ENCODE measurements at regions not wholly inside any gene's neighbourhood (a gene's known extent, or its start where the extent isn't known, plus 50 kb on each side); places are given as distances from the start of the nearest gene placed in this dataset.

GRCh38 chr15:58235961-58236360, 97.8 kb downstream of the AQP9 start:
- DNase-seq (ENCODE audit: low read depth) = no peak

- no peak for DNase-seq (ENCODE audit: low read depth)
Measured at GRCh38 chr15:58240191-58240932, 102.2 kb downstream of the AQP9 start.

- no peak for DNase-seq (ENCODE audit: low read depth)
Measured at GRCh38 chr15:58241872-58242271, 103.7 kb downstream of the AQP9 start.

GRCh38 chr15:58243070-58243469, 104.9 kb downstream of the AQP9 start:
- DNase-seq (ENCODE audit: low read depth) = no peak

- no peak for DNase-seq (ENCODE audit: low read depth)
Measured at GRCh38 chr15:58244536-58244935, 106.4 kb downstream of the AQP9 start.

GRCh38 chr15:58246041-58246440, 107.9 kb downstream of the AQP9 start:
- no peak for DNase-seq (ENCODE audit: low read depth)

GRCh38 chr15:58247855-58248842, 110.0 kb downstream of the AQP9 start:
- no peak for DNase-seq (ENCODE audit: low read depth)

GRCh38 chr15:58249646-58250312, 111.6 kb downstream of the AQP9 start:
- no peak for DNase-seq (ENCODE audit: low read depth)

GRCh38 chr15:58252586-58253323, 114.6 kb downstream of the AQP9 start:
- no peak for DNase-seq (ENCODE audit: low read depth)

GRCh38 chr15:58257776-58258325, 119.7 kb downstream of the AQP9 start:
- no peak for DNase-seq (ENCODE audit: low read depth)

- no peak for DNase-seq (ENCODE audit: low read depth)
Measured at GRCh38 chr15:58258501-58259292, 120.5 kb downstream of the AQP9 start.

GRCh38 chr15:58260205-58260724, 122.1 kb downstream of the AQP9 start:
- no peak for DNase-seq (ENCODE audit: low read depth)

GRCh38 chr15:58260725-58261267, 122.6 kb downstream of the AQP9 start:
- DNase-seq (ENCODE audit: low read depth) = peak; percentile 29

- DNase-seq (ENCODE audit: low read depth) = no peak
Measured at GRCh38 chr15:58261368-58261767, 123.2 kb downstream of the AQP9 start.

GRCh38 chr15:58264053-58264971, 126.1 kb downstream of the AQP9 start:
- DNase-seq (ENCODE audit: low read depth) = no peak

- no peak for DNase-seq (ENCODE audit: low read depth)
Measured at GRCh38 chr15:58267051-58267450, 128.9 kb downstream of the AQP9 start.

GRCh38 chr15:58268746-58269267, 130.6 kb downstream of the AQP9 start:
- no peak for DNase-seq (ENCODE audit: low read depth)

All from Daoy (cell line).